ENCODE measurements at regions not wholly inside any gene's neighbourhood (a gene's known extent, or its start where the extent isn't known, plus 50 kb on each side); places are given as distances from the start of the nearest gene placed in this dataset.

DNA sequence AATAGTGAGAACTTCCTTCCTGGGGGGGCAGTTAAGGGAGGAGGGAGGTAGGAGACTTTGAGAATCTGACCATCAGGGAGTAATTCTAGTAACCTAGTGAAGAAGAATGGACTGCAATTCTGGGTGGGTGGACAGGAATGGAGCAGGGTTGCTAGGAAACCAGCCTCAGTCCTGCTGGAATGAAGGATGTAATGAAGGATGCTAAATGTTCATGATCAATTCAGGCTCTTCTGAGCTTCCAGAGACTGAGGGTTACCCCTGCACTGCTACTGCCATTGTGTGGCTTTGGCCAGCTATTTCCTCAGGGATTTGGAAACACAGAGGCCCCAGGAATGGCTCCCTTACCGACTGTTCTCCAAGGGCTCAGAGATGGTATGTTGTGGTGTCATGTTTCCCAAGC, 116.4 kb downstream of the UTP18 start (continued):
- TF ChIP-seq, protein P1, sequence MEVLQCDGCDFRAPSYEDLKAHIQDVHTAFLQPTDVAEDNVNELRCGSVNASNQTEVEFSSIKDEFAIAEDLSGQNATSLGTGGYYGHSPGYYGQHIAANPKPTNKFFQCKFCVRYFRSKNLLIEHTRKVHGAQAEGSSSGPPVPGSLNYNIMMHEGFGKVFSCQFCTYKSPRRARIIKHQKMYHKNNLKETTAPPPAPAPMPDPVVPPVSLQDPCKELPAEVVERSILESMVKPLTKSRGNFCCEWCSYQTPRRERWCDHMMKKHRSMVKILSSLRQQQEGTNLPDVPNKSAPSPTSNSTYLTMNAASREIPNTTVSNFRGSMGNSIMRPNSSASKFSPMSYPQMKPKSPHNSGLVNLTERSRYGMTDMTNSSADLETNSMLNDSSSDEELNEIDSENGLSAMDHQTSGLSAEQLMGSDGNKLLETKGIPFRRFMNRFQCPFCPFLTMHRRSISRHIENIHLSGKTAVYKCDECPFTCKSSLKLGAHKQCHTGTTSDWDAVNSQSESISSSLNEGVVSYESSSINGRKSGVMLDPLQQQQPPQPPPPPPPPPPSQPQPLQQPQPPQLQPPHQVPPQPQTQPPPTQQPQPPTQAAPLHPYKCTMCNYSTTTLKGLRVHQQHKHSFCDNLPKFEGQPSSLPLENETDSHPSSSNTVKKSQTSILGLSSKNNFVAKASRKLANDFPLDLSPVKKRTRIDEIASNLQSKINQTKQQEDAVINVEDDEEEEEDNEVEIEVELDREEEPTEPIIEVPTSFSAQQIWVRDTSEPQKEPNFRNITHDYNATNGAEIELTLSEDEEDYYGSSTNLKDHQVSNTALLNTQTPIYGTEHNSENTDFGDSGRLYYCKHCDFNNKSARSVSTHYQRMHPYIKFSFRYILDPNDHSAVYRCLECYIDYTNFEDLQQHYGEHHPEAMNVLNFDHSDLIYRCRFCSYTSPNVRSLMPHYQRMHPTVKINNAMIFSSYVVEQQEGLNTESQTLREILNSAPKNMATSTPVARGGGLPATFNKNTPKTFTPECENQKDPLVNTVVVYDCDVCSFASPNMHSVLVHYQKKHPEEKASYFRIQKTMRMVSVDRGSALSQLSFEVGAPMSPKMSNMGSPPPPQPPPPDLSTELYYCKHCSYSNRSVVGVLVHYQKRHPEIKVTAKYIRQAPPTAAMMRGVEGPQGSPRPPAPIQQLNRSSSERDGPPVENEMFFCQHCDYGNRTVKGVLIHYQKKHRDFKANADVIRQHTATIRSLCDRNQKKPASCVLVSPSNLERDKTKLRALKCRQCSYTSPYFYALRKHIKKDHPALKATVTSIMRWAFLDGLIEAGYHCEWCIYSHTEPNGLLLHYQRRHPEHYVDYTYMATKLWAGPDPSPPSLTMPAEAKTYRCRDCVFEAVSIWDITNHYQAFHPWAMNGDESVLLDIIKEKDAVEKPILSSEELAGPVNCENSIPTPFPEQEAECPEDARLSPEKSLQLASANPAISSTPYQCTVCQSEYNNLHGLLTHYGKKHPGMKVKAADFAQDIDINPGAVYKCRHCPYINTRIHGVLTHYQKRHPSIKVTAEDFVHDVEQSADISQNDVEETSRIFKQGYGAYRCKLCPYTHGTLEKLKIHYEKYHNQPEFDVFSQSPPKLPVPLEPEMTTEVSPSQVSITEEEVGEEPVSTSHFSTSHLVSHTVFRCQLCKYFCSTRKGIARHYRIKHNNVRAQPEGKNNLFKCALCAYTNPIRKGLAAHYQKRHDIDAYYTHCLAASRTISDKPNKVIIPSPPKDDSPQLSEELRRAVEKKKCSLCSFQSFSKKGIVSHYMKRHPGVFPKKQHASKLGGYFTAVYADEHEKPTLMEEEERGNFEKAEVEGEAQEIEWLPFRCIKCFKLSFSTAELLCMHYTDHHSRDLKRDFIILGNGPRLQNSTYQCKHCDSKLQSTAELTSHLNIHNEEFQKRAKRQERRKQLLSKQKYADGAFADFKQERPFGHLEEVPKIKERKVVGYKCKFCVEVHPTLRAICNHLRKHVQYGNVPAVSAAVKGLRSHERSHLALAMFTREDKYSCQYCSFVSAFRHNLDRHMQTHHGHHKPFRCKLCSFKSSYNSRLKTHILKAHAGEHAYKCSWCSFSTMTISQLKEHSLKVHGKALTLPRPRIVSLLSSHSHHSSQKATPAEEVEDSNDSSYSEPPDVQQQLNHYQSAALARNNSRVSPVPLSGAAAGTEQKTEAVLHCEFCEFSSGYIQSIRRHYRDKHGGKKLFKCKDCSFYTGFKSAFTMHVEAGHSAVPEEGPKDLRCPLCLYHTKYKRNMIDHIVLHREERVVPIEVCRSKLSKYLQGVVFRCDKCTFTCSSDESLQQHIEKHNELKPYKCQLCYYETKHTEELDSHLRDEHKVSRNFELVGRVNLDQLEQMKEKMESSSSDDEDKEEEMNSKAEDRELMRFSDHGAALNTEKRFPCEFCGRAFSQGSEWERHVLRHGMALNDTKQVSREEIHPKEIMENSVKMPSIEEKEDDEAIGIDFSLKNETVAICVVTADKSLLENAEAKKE (CRISPR knock-in tag; IDR thresholded peaks at IDR 0.05): no peak
- no peak for TF ChIP-seq STAT1 (IDR thresholded peaks at IDR 0.05; ENCODE audit: unreplicated experiment)
- TF ChIP-seq ZNF331 (CRISPR knock-in tag; IDR thresholded peaks at IDR 0.05; ENCODE audit: low read depth): no peak
- no peak for TF ChIP-seq NANOG (IDR thresholded peaks at IDR 0.05; ENCODE audit: borderline replicate concordance)
- TF ChIP-seq, protein P2, sequence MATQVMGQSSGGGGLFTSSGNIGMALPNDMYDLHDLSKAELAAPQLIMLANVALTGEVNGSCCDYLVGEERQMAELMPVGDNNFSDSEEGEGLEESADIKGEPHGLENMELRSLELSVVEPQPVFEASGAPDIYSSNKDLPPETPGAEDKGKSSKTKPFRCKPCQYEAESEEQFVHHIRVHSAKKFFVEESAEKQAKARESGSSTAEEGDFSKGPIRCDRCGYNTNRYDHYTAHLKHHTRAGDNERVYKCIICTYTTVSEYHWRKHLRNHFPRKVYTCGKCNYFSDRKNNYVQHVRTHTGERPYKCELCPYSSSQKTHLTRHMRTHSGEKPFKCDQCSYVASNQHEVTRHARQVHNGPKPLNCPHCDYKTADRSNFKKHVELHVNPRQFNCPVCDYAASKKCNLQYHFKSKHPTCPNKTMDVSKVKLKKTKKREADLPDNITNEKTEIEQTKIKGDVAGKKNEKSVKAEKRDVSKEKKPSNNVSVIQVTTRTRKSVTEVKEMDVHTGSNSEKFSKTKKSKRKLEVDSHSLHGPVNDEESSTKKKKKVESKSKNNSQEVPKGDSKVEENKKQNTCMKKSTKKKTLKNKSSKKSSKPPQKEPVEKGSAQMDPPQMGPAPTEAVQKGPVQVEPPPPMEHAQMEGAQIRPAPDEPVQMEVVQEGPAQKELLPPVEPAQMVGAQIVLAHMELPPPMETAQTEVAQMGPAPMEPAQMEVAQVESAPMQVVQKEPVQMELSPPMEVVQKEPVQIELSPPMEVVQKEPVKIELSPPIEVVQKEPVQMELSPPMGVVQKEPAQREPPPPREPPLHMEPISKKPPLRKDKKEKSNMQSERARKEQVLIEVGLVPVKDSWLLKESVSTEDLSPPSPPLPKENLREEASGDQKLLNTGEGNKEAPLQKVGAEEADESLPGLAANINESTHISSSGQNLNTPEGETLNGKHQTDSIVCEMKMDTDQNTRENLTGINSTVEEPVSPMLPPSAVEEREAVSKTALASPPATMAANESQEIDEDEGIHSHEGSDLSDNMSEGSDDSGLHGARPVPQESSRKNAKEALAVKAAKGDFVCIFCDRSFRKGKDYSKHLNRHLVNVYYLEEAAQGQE (IDR thresholded peaks at IDR 0.05; ENCODE audit: unreplicated experiment): no peak
- no peak for TF ChIP-seq JUNB (IDR thresholded peaks at IDR 0.05; ENCODE audit: unreplicated experiment)
- TF ChIP-seq ZNF114 (CRISPR knock-in tag; IDR thresholded peaks at IDR 0.05): no peak
- TF ChIP-seq, protein P3, sequence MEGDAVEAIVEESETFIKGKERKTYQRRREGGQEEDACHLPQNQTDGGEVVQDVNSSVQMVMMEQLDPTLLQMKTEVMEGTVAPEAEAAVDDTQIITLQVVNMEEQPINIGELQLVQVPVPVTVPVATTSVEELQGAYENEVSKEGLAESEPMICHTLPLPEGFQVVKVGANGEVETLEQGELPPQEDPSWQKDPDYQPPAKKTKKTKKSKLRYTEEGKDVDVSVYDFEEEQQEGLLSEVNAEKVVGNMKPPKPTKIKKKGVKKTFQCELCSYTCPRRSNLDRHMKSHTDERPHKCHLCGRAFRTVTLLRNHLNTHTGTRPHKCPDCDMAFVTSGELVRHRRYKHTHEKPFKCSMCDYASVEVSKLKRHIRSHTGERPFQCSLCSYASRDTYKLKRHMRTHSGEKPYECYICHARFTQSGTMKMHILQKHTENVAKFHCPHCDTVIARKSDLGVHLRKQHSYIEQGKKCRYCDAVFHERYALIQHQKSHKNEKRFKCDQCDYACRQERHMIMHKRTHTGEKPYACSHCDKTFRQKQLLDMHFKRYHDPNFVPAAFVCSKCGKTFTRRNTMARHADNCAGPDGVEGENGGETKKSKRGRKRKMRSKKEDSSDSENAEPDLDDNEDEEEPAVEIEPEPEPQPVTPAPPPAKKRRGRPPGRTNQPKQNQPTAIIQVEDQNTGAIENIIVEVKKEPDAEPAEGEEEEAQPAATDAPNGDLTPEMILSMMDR (conservative IDR thresholded peaks at IDR 0.05; ENCODE audit: low read depth in 2 of 2): no peak
